ENCODE measurements at regions not wholly inside any gene's neighbourhood (a gene's known extent, or its start where the extent isn't known, plus 50 kb on each side); places are given as distances from the start of the nearest gene placed in this dataset.

GRCh38 chr4:123922847-123923246 is 526.3 kb downstream of the SPRY1 start:
- no peaks in the 10 kb centered on the region for H3K27me3 ChIP-seq (ENCODE audit: control insufficient read depth, insufficient read depth, low read length)
- no peaks in the 10 kb centered on the region for H3K36me3 ChIP-seq (ENCODE audit: control insufficient read depth, insufficient read depth, low read length)
- H3K9ac ChIP-seq (ENCODE audit: low read length) = no peak overlapping the region
- H3K4me1 ChIP-seq (ENCODE audit: control insufficient read depth, insufficient read depth, low read length) = no peaks in the 10 kb centered on the region
- no peaks in the 10 kb centered on the region for H3K9me3 ChIP-seq (ENCODE audit: control insufficient read depth, low read length)
- H3K4me3 ChIP-seq (ENCODE audit: low read length) = no peak overlapping the region

- no peaks in the 10 kb centered on the region for H3K4me1 ChIP-seq (ENCODE audit: control insufficient read depth, insufficient read depth, low read length)
- H3K36me3 ChIP-seq (ENCODE audit: control insufficient read depth, insufficient read depth, low read length) = no peaks in the 10 kb centered on the region
- H3K4me3 ChIP-seq (ENCODE audit: low read length) = no peak overlapping the region
- H3K9ac ChIP-seq (ENCODE audit: low read length) = no peak overlapping the region
- no peaks in the 10 kb centered on the region for H3K9me3 ChIP-seq (ENCODE audit: control insufficient read depth, low read length)
- no peaks in the 10 kb centered on the region for H3K27me3 ChIP-seq (ENCODE audit: control insufficient read depth, insufficient read depth, low read length)
These were observed 527.9 kb downstream of the SPRY1 start for GRCh38 chr4:123924536-123924935.

GRCh38 chr4:123929565-123929964 is 533.0 kb downstream of the SPRY1 start:
- Histone ChIP-seq H3K9ac (ENCODE audit: low read length) (no peak overlapping the region), H3K9me3 (ENCODE audit: control insufficient read depth, low read length) (no peaks in the 10 kb centered on the region), H3K27me3 (ENCODE audit: control insufficient read depth, insufficient read depth, low read length) (no peaks in the 10 kb centered on the region), H3K4me3 (ENCODE audit: low read length) (no peak overlapping the region), H3K4me1 (ENCODE audit: control insufficient read depth, insufficient read depth, low read length) (no peaks in the 10 kb centered on the region), H3K36me3 (ENCODE audit: control insufficient read depth, insufficient read depth, low read length) (no peaks in the 10 kb centered on the region)

- no peaks in the 10 kb centered on the region for H3K27me3 ChIP-seq (ENCODE audit: control insufficient read depth, insufficient read depth, low read length)
- no peaks in the 10 kb centered on the region for H3K4me1 ChIP-seq (ENCODE audit: control insufficient read depth, insufficient read depth, low read length)
- no peaks in the 10 kb centered on the region for H3K9me3 ChIP-seq (ENCODE audit: control insufficient read depth, low read length)
- H3K9ac ChIP-seq (ENCODE audit: low read length) = no peak overlapping the region
- no peak overlapping the region for H3K4me3 ChIP-seq (ENCODE audit: low read length)
- no peaks in the 10 kb centered on the region for H3K36me3 ChIP-seq (ENCODE audit: control insufficient read depth, insufficient read depth, low read length)
These were observed 534.4 kb downstream of the SPRY1 start for GRCh38 chr4:123930996-123931395.

- Histone ChIP-seq H3K9ac (ENCODE audit: low read length) (no peak overlapping the region), H3K4me3 (ENCODE audit: low read length) (no peak overlapping the region), H3K4me1 (ENCODE audit: control insufficient read depth, insufficient read depth, low read length) (peaks cover 11% of the 10 kb centered on the region), H3K27me3 (ENCODE audit: control insufficient read depth, insufficient read depth, low read length) (no peaks in the 10 kb centered on the region), H3K9me3 (ENCODE audit: control insufficient read depth, low read length) (no peaks in the 10 kb centered on the region), H3K36me3 (ENCODE audit: control insufficient read depth, insufficient read depth, low read length) (no peaks in the 10 kb centered on the region)
These were observed 537.5 kb downstream of the SPRY1 start for GRCh38 chr4:123934096-123934495.

- Histone ChIP-seq H3K4me1 (ENCODE audit: control insufficient read depth, insufficient read depth, low read length) (peaks cover 11% of the 10 kb centered on the region), H3K9ac (ENCODE audit: low read length) (no peak overlapping the region)
These were observed 540.0 kb downstream of the SPRY1 start for GRCh38 chr4:123936621-123937043.

GRCh38 chr4:123937581-123937980 is 541.0 kb downstream of the SPRY1 start:
- Histone ChIP-seq H3K9ac (ENCODE audit: low read length) (no peak overlapping the region), H3K4me1 (ENCODE audit: control insufficient read depth, insufficient read depth, low read length) (peaks cover 11% of the 10 kb centered on the region), H3K27me3 (ENCODE audit: control insufficient read depth, insufficient read depth, low read length) (no peaks in the 10 kb centered on the region), H3K36me3 (ENCODE audit: control insufficient read depth, insufficient read depth, low read length) (no peaks in the 10 kb centered on the region), H3K9me3 (ENCODE audit: control insufficient read depth, low read length) (no peaks in the 10 kb centered on the region), H3K4me3 (ENCODE audit: low read length) (no peak overlapping the region)

More at GRCh38 chr4:123936621-123937043, 540.0 kb downstream of the SPRY1 start:
- H3K27me3 ChIP-seq (ENCODE audit: control insufficient read depth, insufficient read depth, low read length) = no peaks in the 10 kb centered on the region
- no peak overlapping the region for H3K4me3 ChIP-seq (ENCODE audit: low read length)
- no peaks in the 10 kb centered on the region for H3K36me3 ChIP-seq (ENCODE audit: control insufficient read depth, insufficient read depth, low read length)
- H3K9me3 ChIP-seq (ENCODE audit: control insufficient read depth, low read length) = no peaks in the 10 kb centered on the region

- H3K9ac ChIP-seq (ENCODE audit: low read length) = no peak overlapping the region
- H3K9me3 ChIP-seq (ENCODE audit: control insufficient read depth, low read length) = no peaks in the 10 kb centered on the region
- H3K4me3 ChIP-seq (ENCODE audit: low read length) = no peak overlapping the region
- H3K4me1 ChIP-seq (ENCODE audit: control insufficient read depth, insufficient read depth, low read length) = peaks cover 11% of the 10 kb centered on the region
- H3K27me3 ChIP-seq (ENCODE audit: control insufficient read depth, insufficient read depth, low read length) = no peaks in the 10 kb centered on the region
- H3K36me3 ChIP-seq (ENCODE audit: control insufficient read depth, insufficient read depth, low read length) = no peaks in the 10 kb centered on the region
These were observed 543.0 kb downstream of the SPRY1 start for GRCh38 chr4:123939621-123940020.

GRCh38 chr4:123940604-123941003 is 544.0 kb downstream of the SPRY1 start:
- H3K9me3 ChIP-seq (ENCODE audit: control insufficient read depth, low read length) = no peaks in the 10 kb centered on the region
- H3K4me1 ChIP-seq (ENCODE audit: control insufficient read depth, insufficient read depth, low read length) = peaks cover 11% of the 10 kb centered on the region
- H3K4me3 ChIP-seq (ENCODE audit: low read length) = no peak overlapping the region
- H3K9ac ChIP-seq (ENCODE audit: low read length) = no peak overlapping the region
- no peaks in the 10 kb centered on the region for H3K27me3 ChIP-seq (ENCODE audit: control insufficient read depth, insufficient read depth, low read length)
- no peaks in the 10 kb centered on the region for H3K36me3 ChIP-seq (ENCODE audit: control insufficient read depth, insufficient read depth, low read length)

GRCh38 chr4:123941306-123941705 is 544.7 kb downstream of the SPRY1 start:
- Histone ChIP-seq H3K9me3 (ENCODE audit: control insufficient read depth, low read length) (no peaks in the 10 kb centered on the region), H3K4me1 (ENCODE audit: control insufficient read depth, insufficient read depth, low read length) (peaks cover 10% of the 10 kb centered on the region), H3K27me3 (ENCODE audit: control insufficient read depth, insufficient read depth, low read length) (no peaks in the 10 kb centered on the region), H3K36me3 (ENCODE audit: control insufficient read depth, insufficient read depth, low read length) (no peaks in the 10 kb centered on the region), H3K4me3 (ENCODE audit: low read length) (no peak overlapping the region), H3K9ac (ENCODE audit: low read length) (no peak overlapping the region)

GRCh38 chr4:123943976-123944375 is 547.4 kb downstream of the SPRY1 start:
- no peaks in the 10 kb centered on the region for H3K27me3 ChIP-seq (ENCODE audit: control insufficient read depth, insufficient read depth, low read length)
- H3K4me1 ChIP-seq (ENCODE audit: control insufficient read depth, insufficient read depth, low read length) = no peaks in the 10 kb centered on the region
- H3K36me3 ChIP-seq (ENCODE audit: control insufficient read depth, insufficient read depth, low read length) = no peaks in the 10 kb centered on the region
- no peak overlapping the region for H3K9ac ChIP-seq (ENCODE audit: low read length)
- H3K9me3 ChIP-seq (ENCODE audit: control insufficient read depth, low read length) = no peaks in the 10 kb centered on the region
- H3K4me3 ChIP-seq (ENCODE audit: low read length) = no peak overlapping the region

- H3K4me3 ChIP-seq (ENCODE audit: low read length) = no peak overlapping the region
- no peaks in the 10 kb centered on the region for H3K9me3 ChIP-seq (ENCODE audit: control insufficient read depth, low read length)
- H3K9ac ChIP-seq (ENCODE audit: low read length) = no peak overlapping the region
- no peaks in the 10 kb centered on the region for H3K4me1 ChIP-seq (ENCODE audit: control insufficient read depth, insufficient read depth, low read length)
- H3K27me3 ChIP-seq (ENCODE audit: control insufficient read depth, insufficient read depth, low read length) = no peaks in the 10 kb centered on the region
- H3K36me3 ChIP-seq (ENCODE audit: control insufficient read depth, insufficient read depth, low read length) = no peaks in the 10 kb centered on the region
These were observed 548.7 kb downstream of the SPRY1 start for GRCh38 chr4:123945301-123945700.

GRCh38 chr4:123950530-123950929 is 553.9 kb downstream of the SPRY1 start:
- H3K9ac ChIP-seq (ENCODE audit: low read length) = no peak overlapping the region
- H3K4me3 ChIP-seq (ENCODE audit: low read length) = no peak overlapping the region
- H3K27me3 ChIP-seq (ENCODE audit: control insufficient read depth, insufficient read depth, low read length) = no peaks in the 10 kb centered on the region
- H3K9me3 ChIP-seq (ENCODE audit: control insufficient read depth, low read length) = no peaks in the 10 kb centered on the region
- no peaks in the 10 kb centered on the region for H3K4me1 ChIP-seq (ENCODE audit: control insufficient read depth, insufficient read depth, low read length)
- no peaks in the 10 kb centered on the region for H3K36me3 ChIP-seq (ENCODE audit: control insufficient read depth, insufficient read depth, low read length)
